HEK293 (cell line): ENCODE measurements at regions not wholly inside any gene's neighbourhood (a gene's known extent, or its start where the extent isn't known, plus 50 kb on each side); places are given as distances from the start of the nearest gene placed in this dataset.

Source experiments
- CTCF ChIA-PET: fragments of 350-600 bp; formaldehyde crosslinking; extraction: SDS; loops from one replicate; lab custom pipeline; 2021; ENCODE audit warnings: antibody characterized with exemption; lab: Yijun Ruan, JAX
- POLR2A ChIA-PET: fragments of 300-600 bp; formaldehyde crosslinking; extraction: SDS; loops from one replicate; lab custom pipeline; 2020; ENCODE audit warnings: antibody characterized with exemption, inconsistent platforms; lab: Yijun Ruan, JAX
- H3K27ac ChIP-seq: fragments of 200-500 bp; sonication (Bioruptor generic); 2 replicates; pipeline ENCODE4 v1.5.1; 2014; ENCODE audit warnings: low read depth, low read length, control low read depth, inconsistent platforms; ENCODE audit errors: extremely low read depth
- H3K36me3 ChIP-seq, 2 experiments: fragments of 200-500 bp in 1 of 2; sonication (Bioruptor generic) in 1 of 2; 1 replicate in 1 of 2; 2 replicates in 1 of 2; pipeline ENCODE4 v1.5.1; 2014 to 2017; ENCODE audit warnings: inconsistent platforms in 2 of 2, low read length in 2 of 2; ENCODE audit not compliant: control insufficient read depth in 2 of 2, insufficient read depth in 1 of 2
- H3K4me1 ChIP-seq: fragments of 200-500 bp; sonication (Bioruptor generic); 2 replicates; pipeline ENCODE4 v1.5.1; 2014; ENCODE audit warnings: mild to moderate bottlenecking, low read length, inconsistent platforms; ENCODE audit not compliant: control insufficient read depth, insufficient read depth
- H3K4me3 ChIP-seq: 2 replicates; pipeline ENCODE4 v1.5.1; 2011; ENCODE audit warnings: low read depth, mild to moderate bottlenecking, control low read depth, low read length, moderate library complexity
- H3K9me3 ChIP-seq: fragments of 200-500 bp; sonication (Bioruptor generic); 2 replicates; pipeline ENCODE4 v1.5.1; 2014; ENCODE audit warnings: low read depth, low read length, inconsistent platforms; ENCODE audit not compliant: control insufficient read depth, insufficient read depth
- PRDM2 ChIP-seq: fragments of 450-650 bp; formaldehyde crosslinking; IDR thresholded peaks from 2 replicates; pipeline ENCODE4 v1.5.1; 2016; ENCODE audit warnings: missing biosample characterization, missing genetic modification characterization, borderline replicate concordance
- REPIN1 ChIP-seq: fragments of 450-650 bp; formaldehyde crosslinking; IDR thresholded peaks from 2 replicates; pipeline ENCODE4 v1.5.1; 2017; ENCODE audit warnings: missing biosample characterization, missing genetic modification characterization, low read depth
- YY1 ChIP-seq: fragments of 450-650 bp; formaldehyde crosslinking; IDR thresholded peaks from 2 replicates; pipeline ENCODE4 v1.5.1; 2018; ENCODE audit warnings: missing biosample characterization, missing genetic modification characterization
- ZBTB10 ChIP-seq: fragments of 450-650 bp; formaldehyde crosslinking; IDR thresholded peaks from 2 replicates; pipeline ENCODE4 v1.5.1; 2016; ENCODE audit warnings: missing biosample characterization, missing genetic modification characterization
- ZEB2 ChIP-seq: fragments of 450-650 bp; formaldehyde crosslinking; IDR thresholded peaks from 2 replicates; pipeline ENCODE4 v1.5.1; 2016; ENCODE audit warnings: missing biosample characterization, missing genetic modification characterization
- ZIC2 ChIP-seq: fragments of 450-650 bp; formaldehyde crosslinking; IDR thresholded peaks from 2 replicates; pipeline ENCODE4 v1.5.1; 2016; ENCODE audit warnings: missing biosample characterization, missing genetic modification characterization
- ZNF112 ChIP-seq: fragments of 450-650 bp; formaldehyde crosslinking; IDR thresholded peaks from 2 replicates; pipeline ENCODE4 v1.5.0; 2017; ENCODE audit warnings: missing biosample characterization, missing genetic modification characterization
- ZNF19 ChIP-seq: fragments of 450-650 bp; formaldehyde crosslinking; IDR thresholded peaks from 2 replicates; pipeline ENCODE4; 2016; ENCODE audit warnings: missing biosample characterization, missing genetic modification characterization, low read depth
- ZNF2 ChIP-seq: fragments of 450-650 bp; formaldehyde crosslinking; IDR thresholded peaks from 2 replicates; pipeline ENCODE4 v1.5.1; 2016; ENCODE audit warnings: missing biosample characterization, missing genetic modification characterization
- ZNF214 ChIP-seq: fragments of 450-650 bp; formaldehyde crosslinking; IDR thresholded peaks from 2 replicates; pipeline ENCODE4 v1.5.1; 2017; ENCODE audit warnings: missing biosample characterization, mild to moderate bottlenecking, missing genetic modification characterization, borderline replicate concordance
- ZNF341 ChIP-seq: fragments of 450-650 bp; formaldehyde crosslinking; IDR thresholded peaks from 2 replicates; pipeline ENCODE4; 2016; ENCODE audit warnings: low read depth, missing biosample characterization, missing genetic modification characterization
- ZNF391 ChIP-seq: fragments of 450-650 bp; formaldehyde crosslinking; IDR thresholded peaks from 2 replicates; pipeline ENCODE4 v1.5.1; 2016; ENCODE audit warnings: low read depth, missing biosample characterization, missing genetic modification characterization, borderline replicate concordance
- ZNF433 ChIP-seq: fragments of 450-650 bp; formaldehyde crosslinking; IDR thresholded peaks from 2 replicates; pipeline ENCODE4 v1.5.1; 2016; ENCODE audit warnings: missing biosample characterization, missing genetic modification characterization, low read depth
- ZNF510 ChIP-seq: fragments of 450-650 bp; formaldehyde crosslinking; IDR thresholded peaks from 2 replicates; pipeline ENCODE4 v1.5.1; 2018; ENCODE audit warnings: mild to moderate bottlenecking, missing genetic modification characterization, missing biosample characterization; ENCODE audit not compliant: insufficient replicate concordance
- ZNF514 ChIP-seq: fragments of 450-650 bp; formaldehyde crosslinking; IDR thresholded peaks from 2 replicates; pipeline ENCODE4 v1.5.1; 2016; ENCODE audit warnings: missing biosample characterization, missing genetic modification characterization
- ZNF521 ChIP-seq: fragments of 450-650 bp; formaldehyde crosslinking; IDR thresholded peaks from 2 replicates; pipeline ENCODE4 v1.5.1; 2017; ENCODE audit warnings: missing biosample characterization, mild to moderate bottlenecking, missing genetic modification characterization
- ZNF596 ChIP-seq: fragments of 450-650 bp; IDR thresholded peaks from 2 replicates; pipeline ENCODE4 v1.5.0; 2018; ENCODE audit warnings: missing biosample characterization, mild to moderate bottlenecking, missing genetic modification characterization, moderate library complexity
- ZNF621 ChIP-seq: fragments of 450-650 bp; formaldehyde crosslinking; IDR thresholded peaks from 2 replicates; pipeline ENCODE4 v1.5.1; 2017; ENCODE audit warnings: missing biosample characterization, missing genetic modification characterization
- ZNF664 ChIP-seq: fragments of 450-650 bp; formaldehyde crosslinking; IDR thresholded peaks from 2 replicates; pipeline ENCODE4 v1.5.1; 2016; ENCODE audit warnings: missing biosample characterization, missing genetic modification characterization
- ZNF704 ChIP-seq: fragments of 450-650 bp; formaldehyde crosslinking; IDR thresholded peaks from 2 replicates; pipeline ENCODE4 v1.5.1; 2016; ENCODE audit warnings: missing biosample characterization, missing genetic modification characterization
- ZSCAN16 ChIP-seq: fragments of 450-650 bp; formaldehyde crosslinking; IDR thresholded peaks from 2 replicates; pipeline ENCODE4 v1.5.1; 2016; ENCODE audit warnings: missing biosample characterization, missing genetic modification characterization

- Histone ChIP-seq H3K9me3 (no peaks in the 10 kb centered on the region), H3K27ac (no peak overlapping the region), H3K4me1 (no peaks in the 10 kb centered on the region), H3K36me3 (no peaks in the 10 kb centered on the region), H3K4me3 (no peak overlapping the region)
- TF ChIP-seq ZNF433 (tag by site-specific recombination) (no peak), ZNF341 (tag by site-specific recombination) (no peak), ZNF2 (tag by site-specific recombination) (no peak)
- ChIA-PET POLR2A (no interaction called here), CTCF (no interaction called here)
Observed at GRCh38 chr14:87696485-87696884, 296.5 kb downstream of the GALC start.

- POLR2A ChIA-PET = no interaction called here
- Histone ChIP-seq H3K4me3 (no peak overlapping the region), H3K27ac (no peak overlapping the region), H3K36me3 (no peaks in the 10 kb centered on the region), H3K4me1 (no peaks in the 10 kb centered on the region), H3K9me3 (no peaks in the 10 kb centered on the region)
- TF ChIP-seq ZNF214 = no peak
- TF ChIP-seq ZEB2 (tag by site-specific recombination) = no peak
- no peak for TF ChIP-seq PRDM2
- TF ChIP-seq ZBTB10 (tag by site-specific recombination) = no peak
- no peak for TF ChIP-seq ZNF514 (tag by site-specific recombination)
- no peak for TF ChIP-seq ZSCAN16 (tag by site-specific recombination)
- no peak for TF ChIP-seq ZNF510
- no peak for TF ChIP-seq ZNF521 (tag by site-specific recombination)
- no peak for TF ChIP-seq REPIN1 (tag by site-specific recombination)
- no peak for TF ChIP-seq ZNF704 (tag by site-specific recombination)
- TF ChIP-seq ZNF391 (tag by site-specific recombination) = no peak
- TF ChIP-seq ZNF621 (tag by site-specific recombination) = no peak
- TF ChIP-seq ZNF19 = no peak
- no peak for TF ChIP-seq ZNF112
- TF ChIP-seq YY1 (tag by site-specific recombination) = no peak
- TF ChIP-seq ZNF664 (tag by site-specific recombination) = no peak
- no peak for TF ChIP-seq ZNF596 (tag by site-specific recombination)
- no peak for TF ChIP-seq ZIC2
- CTCF ChIA-PET = interaction anchor here (0.6 to 0.7 kb wide), 2 partner anchors 16 to 385 kb away, joined by 3 to 5 read pairs; no protein-coding TSS in a partner anchor
Observed at GRCh38 chr14:87691042-87691881, 301.7 kb downstream of the GALC start.
